ENCODE measurements at regions not wholly inside any gene's neighbourhood (a gene's known extent, or its start where the extent isn't known, plus 50 kb on each side); places are given as distances from the start of the nearest gene placed in this dataset.

- Histone ChIP-seq H3K27ac (ENCODE audit: low read depth, low read length) (no peak overlapping the region), H3K79me2 (ENCODE audit: insufficient read depth, low read length) (no peaks in the 10 kb centered on the region)
- H3K27me3 Mint-ChIP-seq (ENCODE audit: low read depth, unreplicated experiment): no peaks in the 10 kb centered on the region
Observed at GRCh38 chr4:173878701-173879100, 348.7 kb upstream of the HAND2 start.

GRCh38 chr4:173871643-173872042 lies 341.6 kb upstream of the HAND2 start:
- H3K4me1 Mint-ChIP-seq (ENCODE audit: low read depth, unreplicated experiment): no peaks in the 10 kb centered on the region
- Histone ChIP-seq H3K27me3 (ENCODE audit: insufficient read depth, low read length) (no peaks in the 10 kb centered on the region), H3K79me2 (ENCODE audit: insufficient read depth, low read length) (no peaks in the 10 kb centered on the region), H3K27ac (ENCODE audit: low read depth, low read length) (no peak overlapping the region), H3K4me3 (ENCODE audit: insufficient read depth, low read depth, low read length) (no peak overlapping the region), H3K4me1 (ENCODE audit: insufficient read depth, low read length) (no peaks in the 10 kb centered on the region), H2AFZ (ENCODE audit: low read depth, low read length) (no peak overlapping the region), H3K9ac (ENCODE audit: low read length) (no peak overlapping the region), H3K9me3 (ENCODE audit: insufficient read depth, low read depth, low read length) (no peaks in the 10 kb centered on the region), H4K20me1 (ENCODE audit: insufficient read depth, low read length) (no peaks in the 10 kb centered on the region), H3K36me3 (ENCODE audit: insufficient read depth, low read length) (no peaks in the 10 kb centered on the region), H3K4me2 (ENCODE audit: low read length) (no peak overlapping the region)
- H3K4me3 Mint-ChIP-seq (ENCODE audit: unreplicated experiment): no peak overlapping the region
- H3K27ac Mint-ChIP-seq (ENCODE audit: unreplicated experiment): no peak overlapping the region
- FAIRE-seq (no peak), DNase-seq (ENCODE audit: low read depth) (no peak)
- H3K36me3 Mint-ChIP-seq (ENCODE audit: low read depth, unreplicated experiment): no peaks in the 10 kb centered on the region
- H3K27me3 Mint-ChIP-seq (ENCODE audit: low read depth, unreplicated experiment): no peaks in the 10 kb centered on the region
- H3K9me3 Mint-ChIP-seq (ENCODE audit: unreplicated experiment): no peaks in the 10 kb centered on the region
- no peak for TF ChIP-seq EZH2 (IDR thresholded peaks at IDR 0.05; ENCODE audit: insufficient read depth, low read length)
- TF ChIP-seq CTCF (IDR thresholded peaks at IDR 0.05; ENCODE audit: insufficient read depth, low read depth, low read length): no peak

More at GRCh38 chr4:173878701-173879100, 348.7 kb upstream of the HAND2 start:
- H3K4me3 Mint-ChIP-seq (ENCODE audit: unreplicated experiment): no peak overlapping the region
- no peak overlapping the region for H3K4me3 ChIP-seq (ENCODE audit: insufficient read depth, low read depth, low read length)
- H2AFZ ChIP-seq (ENCODE audit: low read depth, low read length): no peak overlapping the region
- no peaks in the 10 kb centered on the region for H3K27me3 ChIP-seq (ENCODE audit: insufficient read depth, low read length)
- H3K4me2 ChIP-seq (ENCODE audit: low read length): no peak overlapping the region
- no peaks in the 10 kb centered on the region for H3K9me3 Mint-ChIP-seq (ENCODE audit: unreplicated experiment)
- no peak overlapping the region for H3K9ac ChIP-seq (ENCODE audit: low read length)
- H3K27ac Mint-ChIP-seq (ENCODE audit: unreplicated experiment): no peak overlapping the region
- H3K36me3 Mint-ChIP-seq (ENCODE audit: low read depth, unreplicated experiment): no peaks in the 10 kb centered on the region
- no peaks in the 10 kb centered on the region for H3K36me3 ChIP-seq (ENCODE audit: insufficient read depth, low read length)
- no peaks in the 10 kb centered on the region for H3K4me1 ChIP-seq (ENCODE audit: insufficient read depth, low read length)
- H4K20me1 ChIP-seq (ENCODE audit: insufficient read depth, low read length): no peaks in the 10 kb centered on the region
- DNase-seq (ENCODE audit: low read depth) (peak; percentile 44), FAIRE-seq (no peak)
- peaks cover 2% of the 10 kb centered on the region for H3K4me1 Mint-ChIP-seq (ENCODE audit: low read depth, unreplicated experiment)
- no peaks in the 10 kb centered on the region for H3K9me3 ChIP-seq (ENCODE audit: insufficient read depth, low read depth, low read length)
- TF ChIP-seq EZH2 (IDR thresholded peaks at IDR 0.05; ENCODE audit: insufficient read depth, low read length): no peak
- no peak for TF ChIP-seq CTCF (IDR thresholded peaks at IDR 0.05; ENCODE audit: insufficient read depth, low read depth, low read length)

- no peaks in the 10 kb centered on the region for H3K4me1 Mint-ChIP-seq (ENCODE audit: low read depth, unreplicated experiment)
- H3K4me2 ChIP-seq (ENCODE audit: low read length): no peak overlapping the region
- no peaks in the 10 kb centered on the region for H3K36me3 ChIP-seq (ENCODE audit: insufficient read depth, low read length)
- DNase-seq (ENCODE audit: low read depth) (no peak), FAIRE-seq (no peak)
- H3K27me3 ChIP-seq (ENCODE audit: insufficient read depth, low read length): no peaks in the 10 kb centered on the region
- H3K4me3 ChIP-seq (ENCODE audit: insufficient read depth, low read depth, low read length): no peak overlapping the region
- H3K4me3 Mint-ChIP-seq (ENCODE audit: unreplicated experiment): no peak overlapping the region
- H3K27ac Mint-ChIP-seq (ENCODE audit: unreplicated experiment): no peak overlapping the region
- no peaks in the 10 kb centered on the region for H3K36me3 Mint-ChIP-seq (ENCODE audit: low read depth, unreplicated experiment)
- no peak overlapping the region for H2AFZ ChIP-seq (ENCODE audit: low read depth, low read length)
- peaks cover 10% of the 10 kb centered on the region for H3K9me3 Mint-ChIP-seq (ENCODE audit: unreplicated experiment)
- no peaks in the 10 kb centered on the region for H3K4me1 ChIP-seq (ENCODE audit: insufficient read depth, low read length)
- no peaks in the 10 kb centered on the region for H4K20me1 ChIP-seq (ENCODE audit: insufficient read depth, low read length)
- no peak overlapping the region for H3K9ac ChIP-seq (ENCODE audit: low read length)
- H3K27me3 Mint-ChIP-seq (ENCODE audit: low read depth, unreplicated experiment): no peaks in the 10 kb centered on the region
- no peak overlapping the region for H3K27ac ChIP-seq (ENCODE audit: low read depth, low read length)
- no peak for TF ChIP-seq EZH2 (IDR thresholded peaks at IDR 0.05; ENCODE audit: insufficient read depth, low read length)
- no peak for TF ChIP-seq CTCF (IDR thresholded peaks at IDR 0.05; ENCODE audit: insufficient read depth, low read depth, low read length)
- H3K9me3 ChIP-seq (ENCODE audit: insufficient read depth, low read depth, low read length): no peaks in the 10 kb centered on the region
- H3K79me2 ChIP-seq (ENCODE audit: insufficient read depth, low read length): no peaks in the 10 kb centered on the region
Observed at GRCh38 chr4:173866322-173867026, 336.4 kb upstream of the HAND2 start.
